ENCODE measurements at regions not wholly inside any gene's neighbourhood (a gene's known extent, or its start where the extent isn't known, plus 50 kb on each side); places are given as distances from the start of the nearest gene placed in this dataset.

DNA sequence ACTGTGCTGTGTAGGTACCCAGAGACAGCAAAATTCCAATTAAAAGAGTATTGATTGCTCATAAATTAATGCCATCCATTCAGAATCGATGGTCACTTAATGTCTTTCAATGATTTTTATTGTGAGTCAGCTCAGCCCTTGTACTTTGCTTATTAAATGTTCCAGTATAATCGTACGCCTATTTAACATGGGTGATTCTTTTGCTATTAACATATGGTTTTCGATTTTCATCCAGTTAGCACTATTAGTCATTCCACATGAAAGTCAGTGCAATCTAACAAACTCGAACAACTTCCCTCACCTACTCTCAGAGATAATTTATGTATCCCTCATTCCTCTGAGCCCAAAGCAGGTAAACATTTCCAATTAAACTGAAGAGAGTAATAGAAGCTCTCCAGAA lies 109.6 kb upstream of the APP start:
- no peak for TF ChIP-seq BHLHE40 (IDR thresholded peaks at IDR 0.05; ENCODE audit: borderline replicate concordance)
- TF ChIP-seq ARNT (IDR thresholded peaks at IDR 0.05), result no peak
- no peak for TF ChIP-seq SP1 (IDR thresholded peaks at IDR 0.05)
- TF ChIP-seq HDGF (IDR thresholded peaks at IDR 0.05; ENCODE audit: borderline replicate concordance), result no peak
- TF ChIP-seq ZNF384 (IDR thresholded peaks at IDR 0.05), result no peak
- TF ChIP-seq SUZ12 (IDR thresholded peaks at IDR 0.05), result no peak
- no peak for TF ChIP-seq TARDBP (IDR thresholded peaks at IDR 0.05)
- no peak for TF ChIP-seq NFRKB (IDR thresholded peaks at IDR 0.05)
- no peak for TF ChIP-seq FOXM1 (IDR thresholded peaks at IDR 0.05; ENCODE audit: borderline replicate concordance)
- no peak for TF ChIP-seq LEF1 (IDR thresholded peaks at IDR 0.05; ENCODE audit: borderline replicate concordance)
- TF ChIP-seq FOXA1 (IDR thresholded peaks at IDR 0.05), result no peak
- no peak for TF ChIP-seq ELF4 (IDR thresholded peaks at IDR 0.05)
- no peak for TF ChIP-seq PKNOX1 (IDR thresholded peaks at IDR 0.05)
